Body of pancreas (tissue), 4 donors: ENCODE measurements at regions not wholly inside any gene's neighbourhood (a gene's known extent, or its start where the extent isn't known, plus 50 kb on each side); places are given as distances from the start of the nearest gene placed in this dataset.

ENCODE experiments used
- ATAC-seq: fragments of 150-250 bp; one replicate; pipeline ENCODE4 v1.9.1; 2016
- DNase-seq, 4 donors: peaks; one replicate each; pipeline ENCODE4 v3.0.0-alpha.2; 2019
- H3K27ac ChIP-seq, 4 donors: fragments of 200-600 bp; sonication (generic); 1 replicate in 3 of 4; 2 replicates in 1 of 4; pipeline versions ENCODE4 v1.5.1 to v1.6.1; 2016 to 2019; ENCODE audit warnings: mild to moderate bottlenecking in 1 of 4, mixed read lengths in 1 of 4, moderate library complexity in 1 of 4
- H3K27me3 ChIP-seq, 2 donors: fragments of 200-600 bp; sonication (generic); one replicate each; pipeline ENCODE4 v1.6.0; 2016; ENCODE audit warnings: mild to moderate bottlenecking in 1 of 2
- H3K36me3 ChIP-seq, 2 donors: fragments of 200-600 bp; sonication (generic); replicated peaks in 1 of 2; 2 replicates each; pipeline ENCODE4 v1.5.1; 2016; ENCODE audit warnings: low read depth in 2 of 2; ENCODE audit not compliant: insufficient read depth in 1 of 2
- H3K4me1 ChIP-seq: fragments of 200-600 bp; sonication (generic); one replicate; pipeline ENCODE4 v1.6.0; 2016
- H3K4me3 ChIP-seq, 2 donors: fragments of 200-600 bp; sonication (generic); 1 replicate in 1 of 2; 2 replicates in 1 of 2; pipeline ENCODE4 v1.5.1; 2016 to 2019
- H3K9me3 ChIP-seq, 3 donors: fragments of 200-600 bp; sonication (generic); 1 replicate in 2 of 3; 2 replicates in 1 of 3; pipeline ENCODE4 v1.5.1; 2016
- CTCF ChIP-seq, 7 experiments: fragments of 450-650 bp in 4 of 7; fragments of 200-600 bp in 3 of 7; sonication (generic) in 3 of 7; IDR thresholded peaks; one replicate each; pipeline ENCODE4 v1.5.1; 2016 to 2019; ENCODE audit warnings: antibody characterized with exemption in 7 of 7
- POLR2A ChIP-seq, 3 donors: fragments of 450-650 bp; IDR thresholded peaks; one replicate each; pipeline ENCODE4 v1.6.1; 2016; ENCODE audit warnings: antibody characterized with exemption in 3 of 3, mild to moderate bottlenecking in 2 of 3
- WGBS, 2 donors: methylation state at CpG; one replicate each; pipeline ENCODE4 v1.1.5; 2017; 5-methylcytosine and 5-hydroxymethylcytosine counted together
- intact Hi-C: fragments of 100-400 bp; cut with DNase I; formaldehyde crosslinking; loops from one replicate; pipeline ENCODE4 v1.15.1; 2023

DNA sequence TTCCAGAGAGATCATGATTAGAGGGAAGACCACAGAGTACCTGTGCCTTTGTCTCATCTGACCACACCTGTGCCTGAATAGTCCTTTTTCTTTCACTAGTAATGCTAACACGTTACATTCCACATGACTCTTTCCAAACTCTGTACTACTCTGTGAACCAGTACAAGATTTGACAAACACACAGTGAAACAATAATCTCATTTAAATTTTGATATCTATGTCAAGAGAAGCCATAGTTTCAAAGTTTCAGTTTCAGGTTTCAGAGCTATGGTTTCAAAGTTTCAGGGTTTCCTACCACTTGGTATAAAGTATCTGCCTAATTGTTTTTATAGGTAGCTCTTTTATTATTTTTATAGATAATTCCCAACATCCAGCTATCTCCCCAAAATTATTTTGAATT lies 62.0 kb upstream of the PHACTR2 start:
- no peaks in the 10 kb centered on the region for H3K9me3 ChIP-seq
- H3K4me3 ChIP-seq = no peak overlapping the region
- H3K27ac ChIP-seq = no peak overlapping the region
- TF ChIP-seq CTCF (IDR thresholded peaks at IDR 0.05) (no peak), POLR2A (IDR thresholded peaks at IDR 0.05) (no peak)
- 84 to 96% methylated on average over 1 of the region's 1 CpG for WGBS, 2 donors
- DNase-seq (no peak), ATAC-seq (no peak)
- no peaks in the 10 kb centered on the region for H3K4me1 ChIP-seq
- H3K27me3 ChIP-seq = no peaks in the 10 kb centered on the region
- no peaks in the 10 kb centered on the region for H3K36me3 ChIP-seq
- intact Hi-C loops = no loop called here

GRCh38 chr6:143614235-143614634 lies 63.5 kb upstream of the PHACTR2 start:
- WGBS, 2 donors = 69 to 78% methylated on average over 1 of the region's 1 CpG

DNA sequence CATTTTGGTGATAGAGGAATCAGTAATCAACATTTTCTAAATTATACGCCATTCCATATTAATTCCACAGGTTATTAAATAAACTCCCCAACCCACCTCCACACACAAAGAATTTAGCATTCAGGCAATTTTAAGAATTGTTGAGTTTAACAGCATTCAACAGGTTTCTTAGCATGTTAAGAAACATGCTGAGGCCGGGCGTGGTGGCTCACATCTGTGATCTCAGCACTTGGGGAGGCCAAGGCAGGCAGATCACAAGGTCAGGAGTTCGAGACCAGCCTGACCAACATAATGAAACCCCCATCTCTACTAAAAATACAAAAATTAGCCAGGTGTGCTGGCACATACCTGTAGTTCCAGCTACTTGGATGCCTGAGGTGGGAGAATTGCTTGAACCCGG lies 64.0 kb upstream of the PHACTR2 start:
- TF ChIP-seq CTCF (IDR thresholded peaks at IDR 0.05) (no peak), POLR2A (IDR thresholded peaks at IDR 0.05) (no peak)
- no peaks in the 10 kb centered on the region for H3K27me3 ChIP-seq
- no peaks in the 10 kb centered on the region for H3K36me3 ChIP-seq
- H3K4me3 ChIP-seq = no peak overlapping the region
- no peak overlapping the region for H3K27ac ChIP-seq
- intact Hi-C loops = no loop called here
- DNase-seq = no peak
- WGBS, 2 donors = 93 to 94% methylated on average over 5 of the region's 5 CpGs
- ATAC-seq = no peak
- H3K4me1 ChIP-seq = no peaks in the 10 kb centered on the region
- H3K9me3 ChIP-seq = no peaks in the 10 kb centered on the region

More at GRCh38 chr6:143614235-143614634, 63.5 kb upstream of the PHACTR2 start:
- Histone ChIP-seq H3K27me3 (no peaks in the 10 kb centered on the region), H3K27ac (no peak overlapping the region), H3K9me3 (no peaks in the 10 kb centered on the region), H3K4me1 (no peaks in the 10 kb centered on the region), H3K4me3 (no peak overlapping the region), H3K36me3 (no peaks in the 10 kb centered on the region)
- TF ChIP-seq CTCF (IDR thresholded peaks at IDR 0.05) (no peak), POLR2A (IDR thresholded peaks at IDR 0.05) (no peak)
- ATAC-seq (no peak), DNase-seq (no peak)
- intact Hi-C loops = no loop called here

GRCh38 chr6:143612186-143612585 lies 65.6 kb upstream of the PHACTR2 start:
- Histone ChIP-seq H3K9me3 (no peaks in the 10 kb centered on the region), H3K4me3 (no peak overlapping the region), H3K27ac (no peak overlapping the region), H3K27me3 (no peaks in the 10 kb centered on the region), H3K36me3 (no peaks in the 10 kb centered on the region), H3K4me1 (no peaks in the 10 kb centered on the region)
- intact Hi-C loops = no loop called here
- no peak for ATAC-seq
- TF ChIP-seq POLR2A (IDR thresholded peaks at IDR 0.05) (no peak), CTCF (IDR thresholded peaks at IDR 0.05) (no peak)
- WGBS, 2 donors = 94 to 100% methylated on average over 1 of the region's 1 CpG
- no peak for DNase-seq

GRCh38 chr6:143611580-143611979 lies 66.2 kb upstream of the PHACTR2 start:
- Histone ChIP-seq H3K9me3 (no peaks in the 10 kb centered on the region), H3K36me3 (no peaks in the 10 kb centered on the region), H3K4me1 (no peaks in the 10 kb centered on the region), H3K27me3 (no peaks in the 10 kb centered on the region), H3K27ac (no peak overlapping the region), H3K4me3 (no peak overlapping the region)
- TF ChIP-seq CTCF (IDR thresholded peaks at IDR 0.05) = no peak
- TF ChIP-seq POLR2A (IDR thresholded peaks at IDR 0.05) = no peak
- intact Hi-C loops = no loop called here
- DNase-seq (no peak), ATAC-seq (no peak)
- 83 to 90% methylated on average over 5 of the region's 5 CpGs for whole genome bisulfite sequencing, 2 donors
